ENCODE measurements at regions not wholly inside any gene's neighbourhood (a gene's known extent, or its start where the extent isn't known, plus 50 kb on each side); places are given as distances from the start of the nearest gene placed in this dataset.

GRCh38 chr5:112630246-112631009, 107.3 kb upstream of the APC start:
- no peak for DNase-seq

- no peak for DNase-seq
Observed at GRCh38 chr5:112634166-112634565, 103.5 kb upstream of the APC start.

GRCh38 chr5:112634796-112635195, 102.9 kb upstream of the APC start:
- DNase-seq: no peak

GRCh38 chr5:112635276-112635675, 102.4 kb upstream of the APC start:
- DNase-seq: no peak

- DNase-seq: no peak
Observed at GRCh38 chr5:112635771-112636731, 101.6 kb upstream of the APC start.

GRCh38 chr5:112636751-112637150, 100.9 kb upstream of the APC start:
- no peak for DNase-seq

- DNase-seq: no peak
Observed at GRCh38 chr5:112637343-112637742, 100.3 kb upstream of the APC start.

GRCh38 chr5:112640546-112640945, 97.1 kb upstream of the APC start:
- DNase-seq: no peak

GRCh38 chr5:112641515-112642110, 96.1 kb upstream of the APC start:
- no peak for DNase-seq

GRCh38 chr5:112642885-112643284, 94.8 kb upstream of the APC start:
- no peak for DNase-seq

- no peak for DNase-seq
Observed at GRCh38 chr5:112643339-112643971, 94.2 kb upstream of the APC start.

GRCh38 chr5:112646139-112646936, 91.3 kb upstream of the APC start:
- no peak for DNase-seq

- no peak for DNase-seq
Observed at GRCh38 chr5:112647428-112647827, 90.3 kb upstream of the APC start.

- DNase-seq: no peak
Observed at GRCh38 chr5:112648264-112648663, 89.4 kb upstream of the APC start.

- no peak for DNase-seq
Observed at GRCh38 chr5:112649882-112650281, 87.8 kb upstream of the APC start.

- DNase-seq: no peak
Observed at GRCh38 chr5:112653638-112654205, 84.0 kb upstream of the APC start.

- DNase-seq: no peak
Observed at GRCh38 chr5:112655513-112655912, 82.2 kb upstream of the APC start.

- DNase-seq: no peak
Observed at GRCh38 chr5:112656451-112656850, 81.2 kb upstream of the APC start.

GRCh38 chr5:112657804-112658203, 79.9 kb upstream of the APC start:
- DNase-seq: no peak

- DNase-seq: no peak
Observed at GRCh38 chr5:112660359-112660758, 77.3 kb upstream of the APC start.

- DNase-seq: no peak
Observed at GRCh38 chr5:112663146-112663545, 74.5 kb upstream of the APC start.

GRCh38 chr5:112668016-112668415, 69.7 kb upstream of the APC start:
- no peak for DNase-seq

Data from CD4-positive, alpha-beta T cell treated with Interleukin-21 for 1 hour (primary cell).